ENCODE measurements at regions not wholly inside any gene's neighbourhood (a gene's known extent, or its start where the extent isn't known, plus 50 kb on each side); places are given as distances from the start of the nearest gene placed in this dataset.
A peak's percentile ranks its signal among the peaks of the same experiment; 100 is the strongest.
"Not testable (repeated sequence)": the region's sequence is repeated elsewhere in the genome, so short reads cannot be mapped to it uniquely, and the experiment has no call there.

DNA sequence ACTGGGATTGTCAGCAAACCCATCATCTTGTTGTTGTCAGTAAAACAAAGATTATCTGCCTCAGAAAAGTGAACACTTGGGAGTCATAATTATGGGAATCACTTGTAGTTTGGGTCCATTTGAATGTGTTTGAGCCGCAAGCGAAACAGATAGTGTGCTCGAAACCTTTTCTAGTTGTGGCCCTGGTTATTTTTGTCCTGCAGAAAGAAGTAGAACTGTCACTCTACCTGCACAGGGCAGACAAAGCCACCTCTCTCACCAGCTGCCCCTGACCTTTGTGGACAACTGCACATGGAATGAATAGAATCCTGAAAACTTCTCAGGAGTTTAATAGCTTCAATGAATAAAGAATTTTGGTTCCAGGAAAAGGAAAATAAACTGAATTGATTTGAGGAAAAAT is 156.1 kb upstream of the CHD6 start:
- no peak for TF ChIP-seq POLR2A (IDR thresholded peaks at IDR 0.05; ENCODE audit: low read depth, low read length)
- FAIRE-seq (no peak), DNase-seq (ENCODE audit: insufficient read length, low spot score) (no peak)

DNA sequence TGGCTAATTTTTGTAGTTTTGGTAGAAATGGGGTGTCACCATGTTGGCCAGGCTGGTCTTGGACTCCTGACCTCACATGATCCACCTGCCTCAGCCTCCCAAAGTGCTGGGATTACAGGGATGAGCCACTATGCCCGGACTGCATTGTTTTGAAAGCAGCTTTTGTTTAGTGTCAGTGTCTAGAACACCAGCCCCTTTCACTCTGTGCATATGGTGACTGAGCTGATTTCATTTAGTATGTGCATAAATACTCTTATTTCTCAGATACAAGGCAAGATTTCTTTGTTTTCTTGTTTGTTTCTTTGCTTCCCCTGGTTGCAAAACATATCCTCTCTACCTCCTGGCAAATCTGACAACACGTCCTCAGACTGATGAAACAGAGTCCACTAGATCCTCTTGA is 152.8 kb upstream of the CHD6 start:
- DNase-seq (ENCODE audit: insufficient read length, low spot score) (no peak), FAIRE-seq (no peak)
- no peak for TF ChIP-seq POLR2A (IDR thresholded peaks at IDR 0.05; ENCODE audit: low read depth, low read length)

DNA sequence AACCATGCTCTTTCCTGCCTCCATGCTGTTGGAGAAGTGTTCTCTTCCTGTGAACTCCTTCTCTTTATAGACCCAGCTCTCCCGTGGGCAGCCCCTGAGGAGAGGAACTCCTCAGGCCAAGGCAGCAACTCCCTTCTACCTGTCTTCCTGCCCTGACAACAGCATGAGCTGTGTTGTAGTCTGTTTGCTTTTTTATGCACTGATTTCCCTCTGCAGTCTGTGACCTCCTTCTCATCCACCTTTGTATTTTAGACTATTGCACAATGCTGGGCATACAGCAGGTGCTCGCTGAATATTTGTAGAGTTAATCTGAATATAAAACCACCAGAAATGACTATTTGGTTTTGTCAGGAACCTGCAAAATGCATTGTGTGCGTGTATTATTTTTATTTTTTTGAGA is 152.2 kb upstream of the CHD6 start:
- no peak for TF ChIP-seq POLR2A (IDR thresholded peaks at IDR 0.05; ENCODE audit: low read depth, low read length)
- FAIRE-seq (no peak), DNase-seq (ENCODE audit: insufficient read length, low spot score) (no peak)

DNA sequence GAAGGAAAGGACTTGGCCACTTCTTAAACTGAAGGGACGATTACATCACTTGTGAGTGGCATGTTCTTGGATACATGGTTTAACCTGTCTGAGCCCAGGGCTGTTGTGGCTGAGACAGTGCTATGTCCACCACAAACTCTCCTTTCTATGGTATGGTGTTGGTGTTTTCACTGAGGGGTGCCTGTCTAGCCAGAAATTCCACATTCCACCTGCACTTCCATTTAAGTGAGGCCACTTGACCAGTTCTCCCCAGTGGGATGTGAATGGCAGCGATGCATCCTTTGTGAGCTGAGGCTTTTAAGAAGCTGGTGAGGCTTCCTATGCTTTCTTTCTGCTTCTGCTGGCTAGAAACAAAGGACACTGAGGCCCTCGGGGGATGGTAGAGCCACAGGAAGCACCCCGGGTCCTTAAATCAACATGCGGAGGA is 151.4 kb upstream of the CHD6 start:
- no peak for TF ChIP-seq POLR2A (IDR thresholded peaks at IDR 0.05; ENCODE audit: low read depth, low read length)
- FAIRE-seq: no peak
- no peak for DNase-seq (ENCODE audit: insufficient read length, low spot score)

DNA sequence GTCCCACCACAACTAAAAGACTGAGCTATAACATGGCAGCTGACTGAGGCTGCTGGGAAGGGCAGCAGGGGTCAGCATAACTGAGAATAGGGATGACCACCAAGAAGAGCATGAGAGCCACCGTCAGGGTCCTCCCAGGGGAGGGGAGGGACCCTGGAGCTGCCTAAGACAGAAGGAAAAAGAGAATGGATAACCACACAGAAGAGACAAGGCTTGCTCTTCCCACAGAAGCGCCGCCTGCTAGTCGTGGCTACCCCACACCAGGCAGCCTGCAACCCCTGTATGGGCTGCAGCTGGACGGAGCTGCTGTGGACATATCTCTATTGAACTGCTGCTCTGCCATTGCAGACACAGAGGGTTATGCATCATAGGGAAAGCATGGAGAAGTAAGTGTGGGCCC is 132.0 kb upstream of the CHD6 start:
- FAIRE-seq (no peak), DNase-seq (ENCODE audit: insufficient read length, low spot score) (no peak)
- TF ChIP-seq POLR2A (IDR thresholded peaks at IDR 0.05; ENCODE audit: low read depth, low read length): no peak

DNA sequence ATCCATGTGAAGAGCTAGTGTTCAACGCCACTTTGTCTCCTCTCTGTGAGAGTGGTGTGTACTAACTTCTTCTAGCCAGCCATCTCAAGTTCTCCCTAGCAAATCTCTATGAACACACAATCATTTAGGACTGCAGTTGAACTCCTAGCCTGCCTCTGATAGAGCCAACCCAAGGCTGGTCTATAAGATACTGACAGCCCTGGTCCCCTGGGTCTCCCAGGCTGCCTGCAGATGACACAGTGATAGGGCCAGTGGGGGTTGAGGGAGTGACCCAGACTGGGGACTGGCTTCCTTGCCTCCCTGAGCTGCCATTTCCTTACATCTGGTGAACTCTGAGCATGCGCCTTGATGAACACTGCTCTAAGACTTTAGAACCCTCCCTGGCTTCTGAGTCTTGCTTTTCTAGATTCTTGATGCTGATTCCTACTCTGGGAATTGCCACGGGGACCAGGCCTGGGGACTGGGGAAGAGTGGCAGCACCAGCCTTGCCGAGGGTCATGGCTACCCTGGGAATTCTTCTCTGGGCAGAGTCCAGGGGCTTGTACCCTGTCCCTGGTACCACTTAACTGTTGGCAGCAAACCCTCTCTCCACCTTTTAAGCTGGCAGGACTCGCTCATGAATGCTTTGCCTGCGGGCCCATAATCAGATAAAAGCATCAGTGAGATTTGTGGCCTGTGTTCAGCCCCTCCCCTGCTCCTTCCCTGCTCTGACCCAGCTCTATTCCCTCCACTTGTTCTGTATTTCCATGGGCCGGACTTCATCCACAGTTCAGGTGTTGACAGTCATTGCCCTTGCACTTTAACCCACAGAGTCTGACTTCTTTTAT is 130.8 kb upstream of the CHD6 start:
- no peak for FAIRE-seq
- no peak for TF ChIP-seq POLR2A (IDR thresholded peaks at IDR 0.05; ENCODE audit: low read depth, low read length)
- DNase-seq (ENCODE audit: insufficient read length, low spot score): no peak

DNA sequence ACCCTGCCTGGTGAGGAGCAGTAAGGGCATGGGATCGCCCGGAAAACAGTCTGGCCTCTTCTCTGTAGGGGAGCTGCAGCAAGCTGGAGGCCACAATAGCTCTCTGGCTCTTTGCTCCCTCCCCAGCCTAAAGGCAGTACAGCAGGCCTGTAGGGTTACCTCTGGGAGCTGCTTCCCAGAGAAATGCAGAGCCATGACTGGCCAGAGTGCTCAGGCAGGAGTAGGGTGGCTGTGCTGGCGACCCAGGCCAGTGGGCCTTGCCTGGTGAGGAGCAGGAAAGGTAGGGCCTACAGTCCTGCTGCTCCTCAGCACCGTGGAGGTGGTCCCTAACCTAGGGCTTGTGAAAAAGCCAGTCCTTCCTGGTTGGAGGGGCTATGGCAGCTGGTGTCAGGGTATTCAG is 129.9 kb upstream of the CHD6 start:
- TF ChIP-seq POLR2A (IDR thresholded peaks at IDR 0.05; ENCODE audit: low read depth, low read length): no peak
- FAIRE-seq (no peak), DNase-seq (ENCODE audit: insufficient read length, low spot score) (no peak)

DNA sequence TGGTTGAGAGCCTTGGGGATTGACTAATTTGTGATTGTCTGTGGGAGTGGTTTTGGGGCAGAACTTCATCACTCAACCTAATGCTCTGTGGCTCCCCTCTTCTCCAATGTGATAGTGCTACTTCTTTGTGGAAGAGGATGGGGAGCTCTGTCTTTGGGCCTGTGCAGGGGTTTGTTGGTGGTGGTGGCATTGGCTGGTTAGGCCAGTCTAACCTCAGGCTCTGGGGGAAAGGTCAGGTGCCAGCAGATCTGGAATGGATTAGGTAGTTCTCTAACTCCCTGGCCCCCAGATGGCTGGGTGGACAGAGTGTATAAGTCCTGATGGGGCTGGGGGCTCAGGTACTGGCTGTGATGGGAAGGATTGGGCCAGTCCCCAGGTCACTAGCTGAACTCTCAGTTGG is 129.0 kb upstream of the CHD6 start:
- TF ChIP-seq POLR2A (IDR thresholded peaks at IDR 0.05; ENCODE audit: low read depth, low read length): no peak
- DNase-seq (ENCODE audit: insufficient read length, low spot score) (no peak), FAIRE-seq (no peak)

DNA sequence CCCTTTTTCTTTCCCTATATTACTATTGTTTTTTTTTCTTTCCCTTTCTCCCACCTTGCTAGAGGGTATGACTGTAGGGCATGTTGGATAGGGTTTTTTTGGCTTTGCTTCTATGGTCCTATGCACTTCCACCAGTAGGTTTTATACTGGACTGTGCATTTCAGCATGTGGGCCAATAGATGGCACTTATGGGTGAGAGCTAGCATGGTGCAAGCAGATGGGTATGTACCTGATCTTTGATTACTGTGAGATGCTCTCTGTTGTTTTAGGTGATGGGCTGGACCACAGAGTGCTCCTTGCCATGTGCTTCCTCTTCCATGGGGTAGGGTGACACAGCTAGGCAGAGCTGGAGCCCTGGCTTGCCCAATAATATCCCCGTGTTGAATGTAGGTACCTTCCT is 128.5 kb upstream of the CHD6 start:
- no peak for TF ChIP-seq POLR2A (IDR thresholded peaks at IDR 0.05; ENCODE audit: low read depth, low read length)
- no peak for DNase-seq (ENCODE audit: insufficient read length, low spot score)
- no peak for FAIRE-seq

DNA sequence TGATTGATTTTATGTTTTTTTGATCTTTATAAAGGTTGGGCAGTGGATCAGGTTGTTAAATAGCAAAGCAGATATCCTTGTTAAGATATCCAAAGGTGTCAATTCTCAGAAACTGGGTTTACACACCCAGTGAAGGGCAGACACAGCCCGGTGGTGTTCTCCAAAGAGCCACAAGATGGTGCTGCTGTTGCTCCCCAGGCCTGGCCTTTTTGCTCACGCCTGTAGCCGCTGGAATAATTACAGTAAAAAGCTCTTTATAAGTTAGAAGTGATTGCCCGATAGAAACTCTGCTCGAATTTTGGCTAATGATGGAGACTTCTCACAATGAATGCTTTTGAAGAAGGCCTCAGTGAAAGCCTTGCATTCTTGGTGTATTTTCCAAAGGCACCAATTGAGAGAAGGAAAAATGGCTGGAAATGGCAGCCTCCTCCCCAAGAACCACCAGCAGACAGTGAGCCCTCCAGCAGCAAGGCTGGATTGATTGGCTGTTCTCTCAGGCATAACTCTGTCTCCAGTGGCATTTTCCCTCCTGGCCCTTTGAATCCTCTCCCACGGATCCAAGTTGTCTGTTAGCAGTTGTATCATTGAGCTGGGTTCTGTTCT is 120.5 kb upstream of the CHD6 start:
- DNase-seq (ENCODE audit: insufficient read length, low spot score) (peak; percentile 33), FAIRE-seq (no peak)
- no peak for TF ChIP-seq POLR2A (IDR thresholded peaks at IDR 0.05; ENCODE audit: low read depth, low read length)

DNA sequence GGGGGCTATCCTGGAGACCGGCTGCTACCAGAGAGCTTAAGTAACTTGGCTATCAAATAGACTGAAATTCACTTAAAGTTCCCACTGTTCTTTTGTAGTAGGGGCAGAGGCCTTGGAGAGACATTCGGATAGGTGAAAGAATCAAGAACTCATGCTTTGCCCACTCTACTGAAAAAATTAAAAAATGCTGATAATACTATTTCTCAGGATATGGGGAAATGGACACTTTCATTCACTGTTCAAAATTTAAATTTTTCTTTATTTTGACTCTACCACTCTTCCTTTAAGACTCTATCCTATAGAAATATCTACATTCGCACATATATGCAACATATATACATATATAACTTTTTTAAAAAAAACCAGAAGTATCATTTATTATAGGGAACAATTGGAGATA is 117.8 kb upstream of the CHD6 start:
- no peak for FAIRE-seq
- TF ChIP-seq POLR2A (IDR thresholded peaks at IDR 0.05; ENCODE audit: low read depth, low read length): no peak

DNA sequence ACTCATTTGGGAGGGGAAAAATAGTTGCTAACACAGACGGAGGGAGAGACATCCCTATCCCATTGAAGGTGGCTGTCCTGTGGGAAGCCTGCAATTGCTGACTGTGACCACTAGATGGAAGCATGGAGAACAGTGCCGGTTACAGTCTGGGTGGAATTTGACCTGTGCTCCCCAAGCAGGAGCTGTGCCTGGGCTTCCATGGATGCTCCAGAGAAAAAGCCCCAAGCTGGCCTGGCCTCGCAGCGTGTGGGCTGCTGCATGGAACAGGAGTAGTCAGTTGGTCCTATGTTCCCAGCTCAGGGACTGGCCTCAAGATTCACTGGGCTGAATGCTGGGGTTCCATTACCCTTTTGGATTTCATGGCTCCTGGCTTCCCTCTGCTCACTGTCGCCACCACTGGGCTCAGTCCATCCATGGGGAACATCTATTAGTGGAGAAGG is 116.3 kb upstream of the CHD6 start:
- DNase-seq (ENCODE audit: insufficient read length, low spot score): peak; percentile 49
- FAIRE-seq: no peak
- TF ChIP-seq POLR2A (IDR thresholded peaks at IDR 0.05; ENCODE audit: low read depth, low read length): no peak

More for the DNA sequence above, 117.8 kb upstream of the CHD6 start:
- DNase-seq (ENCODE audit: insufficient read length, low spot score): no peak

DNA sequence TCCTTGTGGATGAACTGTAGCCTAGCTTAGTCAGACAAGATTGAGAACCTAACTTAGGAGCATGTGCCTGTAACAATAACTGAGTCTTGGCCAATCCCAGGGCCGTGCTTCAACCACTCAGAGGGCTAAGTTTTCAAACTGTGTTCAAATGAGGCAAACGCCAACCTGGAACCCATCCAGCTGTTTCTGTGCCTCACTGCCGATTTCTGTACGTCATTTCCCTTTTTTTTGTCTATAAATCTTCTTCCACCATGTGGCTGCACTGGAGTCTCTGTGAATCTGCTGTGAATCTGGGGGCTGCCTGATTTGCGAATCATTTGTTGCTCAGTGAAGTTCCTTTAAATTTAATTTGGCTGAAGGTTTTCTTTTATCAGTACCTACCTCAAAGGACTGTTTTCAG is 115.0 kb upstream of the CHD6 start:
- no peak for FAIRE-seq
- DNase-seq (ENCODE audit: insufficient read length, low spot score): no peak
- no peak for TF ChIP-seq POLR2A (IDR thresholded peaks at IDR 0.05; ENCODE audit: low read depth, low read length)

DNA sequence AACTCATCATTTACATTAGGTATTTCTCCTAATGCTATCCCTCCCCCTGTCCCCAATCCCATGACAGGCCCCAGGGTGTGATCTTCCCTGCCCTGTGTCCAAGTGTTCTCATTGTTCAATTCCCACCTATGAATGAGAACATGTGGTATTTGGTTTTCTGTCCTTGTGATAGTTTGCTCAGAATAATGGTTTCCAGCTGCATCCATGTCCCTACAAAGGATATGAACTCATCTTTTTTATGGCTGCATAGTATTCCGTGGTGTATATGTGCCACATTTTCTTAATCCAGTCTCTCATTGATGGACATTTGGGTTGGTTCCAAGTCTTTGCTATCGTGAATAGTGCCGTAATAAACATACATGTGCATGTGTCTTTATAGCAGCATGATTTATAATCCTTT is 113.0 kb upstream of the CHD6 start:
- DNase-seq (ENCODE audit: insufficient read length, low spot score); FAIRE-seq: not testable (repeated sequence)

DNA sequence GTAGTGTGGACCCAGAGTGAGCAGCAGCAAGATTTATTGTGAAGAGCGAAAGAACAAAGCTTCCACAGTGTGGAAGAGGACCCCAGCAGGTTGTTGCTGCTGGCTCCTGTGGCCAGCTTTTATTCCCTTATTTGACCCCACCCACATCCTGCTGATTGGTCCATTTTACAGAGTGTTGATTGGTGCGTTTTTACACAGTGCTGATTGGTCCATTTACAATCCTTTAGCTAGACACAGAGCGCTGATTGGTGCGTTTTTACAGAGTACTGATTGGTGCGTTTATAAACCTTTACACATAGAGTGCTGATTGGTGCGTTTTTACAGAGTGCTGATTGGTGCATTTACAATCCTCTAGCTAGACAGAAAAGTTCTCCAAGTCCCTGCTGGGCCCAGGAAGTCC is 109.5 kb upstream of the CHD6 start:
- DNase-seq (ENCODE audit: insufficient read length, low spot score); FAIRE-seq: not testable (repeated sequence)

Measured in H54 (cell line).